ENCODE measurements at regions not wholly inside any gene's neighbourhood (a gene's known extent, or its start where the extent isn't known, plus 50 kb on each side); places are given as distances from the start of the nearest gene placed in this dataset.
A peak's percentile ranks its signal among the peaks of the same experiment; 100 is the strongest.

GRCh38 chr3:116969646-116970045 lies 260.1 kb downstream of the TUSC7 start:
- ATAC-seq: no peak

GRCh38 chr3:116971531-116971930 lies 262.0 kb downstream of the TUSC7 start:
- peak; percentile 70 for ATAC-seq
- no peak for DNase-seq
- intact Hi-C loops (cut with micrococcal nuclease): no loop called here

More at GRCh38 chr3:116969646-116970045, 260.1 kb downstream of the TUSC7 start:
- intact Hi-C loops (cut with micrococcal nuclease): loop anchor here (5.0 kb wide), 1 partner anchor 133 kb away; no protein-coding TSS in a partner anchor
- no peak for DNase-seq

- DNase-seq (no peak), ATAC-seq (no peak)
- intact Hi-C loops (cut with micrococcal nuclease): no loop called here
Observed at GRCh38 chr3:116974702-116975101, 265.1 kb downstream of the TUSC7 start.

- intact Hi-C loops (cut with micrococcal nuclease): no loop called here
- ATAC-seq: no peak
- no peak for DNase-seq
Observed at GRCh38 chr3:116977441-116977840, 267.9 kb downstream of the TUSC7 start.

GRCh38 chr3:116980099-116980498 lies 270.5 kb downstream of the TUSC7 start:
- no peak for ATAC-seq

GRCh38 chr3:116981089-116981488 lies 271.5 kb downstream of the TUSC7 start:
- no peak for ATAC-seq
- DNase-seq: no peak

More at GRCh38 chr3:116980099-116980498, 270.5 kb downstream of the TUSC7 start:
- DNase-seq: no peak
- intact Hi-C loops (cut with micrococcal nuclease): no loop called here

GRCh38 chr3:116984301-116984700 lies 274.7 kb downstream of the TUSC7 start:
- no peak for DNase-seq
- ATAC-seq: no peak
- intact Hi-C loops (cut with micrococcal nuclease): no loop called here

More at GRCh38 chr3:116981089-116981488, 271.5 kb downstream of the TUSC7 start:
- intact Hi-C loops (cut with micrococcal nuclease): no loop called here

- no peak for DNase-seq
- intact Hi-C loops (cut with micrococcal nuclease): no loop called here
- no peak for ATAC-seq
Observed at GRCh38 chr3:116994351-116994879, 284.8 kb downstream of the TUSC7 start.

GRCh38 chr3:117003501-117003900 lies 293.9 kb downstream of the TUSC7 start:
- intact Hi-C loops (cut with micrococcal nuclease): no loop called here
- ATAC-seq (no peak), DNase-seq (no peak)

GRCh38 chr3:117005274-117005673 lies 295.7 kb downstream of the TUSC7 start:
- ATAC-seq (no peak), DNase-seq (no peak)
- intact Hi-C loops (cut with micrococcal nuclease): no loop called here

- no peak for ATAC-seq
- no peak for DNase-seq
- intact Hi-C loops (cut with micrococcal nuclease): no loop called here
Observed at GRCh38 chr3:117005911-117006522, 296.4 kb downstream of the TUSC7 start.

- intact Hi-C loops (cut with micrococcal nuclease): no loop called here
- no peak for DNase-seq
- no peak for ATAC-seq
Observed at GRCh38 chr3:117010318-117010717, 300.7 kb downstream of the TUSC7 start.

GRCh38 chr3:117011687-117012250 lies 302.2 kb downstream of the TUSC7 start:
- no peak for DNase-seq
- intact Hi-C loops (cut with micrococcal nuclease): no loop called here
- no peak for ATAC-seq

- no peak for ATAC-seq
- DNase-seq: no peak
- intact Hi-C loops (cut with micrococcal nuclease): no loop called here
Observed at GRCh38 chr3:117016378-117016777, 306.8 kb downstream of the TUSC7 start.

- peak; percentile 43 for ATAC-seq
- no peak for DNase-seq
- intact Hi-C loops (cut with micrococcal nuclease): no loop called here
Observed at GRCh38 chr3:117017135-117017894, 307.7 kb downstream of the TUSC7 start.

- ATAC-seq (no peak), DNase-seq (no peak)
- intact Hi-C loops (cut with micrococcal nuclease): no loop called here
Observed at GRCh38 chr3:117018655-117019054, 309.1 kb downstream of the TUSC7 start.

- ATAC-seq (peak; percentile 76), DNase-seq (peak; percentile 33)
- intact Hi-C loops (cut with micrococcal nuclease): no loop called here
Observed at GRCh38 chr3:117019082-117019713, 309.6 kb downstream of the TUSC7 start.

GRCh38 chr3:117026401-117026800 lies 316.8 kb downstream of the TUSC7 start:
- DNase-seq: no peak
- intact Hi-C loops (cut with micrococcal nuclease): no loop called here
- no peak for ATAC-seq

- intact Hi-C loops (cut with micrococcal nuclease): no loop called here
- ATAC-seq: peak; percentile 84
- DNase-seq: peak; percentile 28
Observed at GRCh38 chr3:117035745-117036144, 326.2 kb downstream of the TUSC7 start.

All from left ventricle myocardium superior (tissue), 1 donor.